CD14-positive monocyte (primary cell): ENCODE measurements at regions not wholly inside any gene's neighbourhood (a gene's known extent, or its start where the extent isn't known, plus 50 kb on each side); places are given as distances from the start of the nearest gene placed in this dataset.

Source experiments
- DNase-seq, 3 donors: peaks; one replicate each; pipeline ENCODE4 v3.0.0-alpha.2; 2011 to 2022
- H2AFZ ChIP-seq: 2 replicates; pipeline ENCODE4 v1.6.0; 2012; ENCODE audit warnings: mild to moderate bottlenecking, low read depth, low read length, inconsistent platforms; ENCODE audit not compliant: insufficient read depth, poor library complexity, severe bottlenecking
- H3K27ac ChIP-seq, 2 donors: 1 replicate in 1 of 2; 2 replicates in 1 of 2; pipeline ENCODE4 v1.5.1; 2012 to 2013; ENCODE audit warnings: low read length in 2 of 2, control low read depth in 1 of 2, inconsistent platforms in 1 of 2, low read depth in 1 of 2, mild to moderate bottlenecking in 1 of 2
- H3K27me3 ChIP-seq, 2 donors: one replicate each; pipeline versions ENCODE4 v1.6.0 to v1.6.1; 2011 to 2013; ENCODE audit warnings: low read length in 2 of 2; ENCODE audit not compliant: control insufficient read depth in 2 of 2, insufficient read depth in 2 of 2
- H3K36me3 ChIP-seq, 2 donors: replicated peaks in 1 of 2; 1 replicate in 1 of 2; 2 replicates in 1 of 2; pipeline versions ENCODE4 v1.5.1 to v1.6.1; 2012 to 2013; ENCODE audit warnings: low read length in 2 of 2, control low read depth in 1 of 2, inconsistent platforms in 1 of 2, mild to moderate bottlenecking in 1 of 2; ENCODE audit not compliant: insufficient read depth in 2 of 2, control insufficient read depth in 1 of 2
- H3K4me1 ChIP-seq, 2 donors: 1 replicate in 1 of 2; 2 replicates in 1 of 2; pipeline versions ENCODE4 v1.5.1 to v1.6.1; 2012 to 2013; ENCODE audit warnings: low read length in 2 of 2, control low read depth in 1 of 2, inconsistent platforms in 1 of 2, mild to moderate bottlenecking in 1 of 2, moderate library complexity in 1 of 2; ENCODE audit not compliant: insufficient read depth in 2 of 2, control insufficient read depth in 1 of 2
- H3K4me2 ChIP-seq: replicated peaks from 2 replicates; pipeline ENCODE3; 2012; ENCODE audit warnings: low read length, moderate library complexity, mild to moderate bottlenecking; ENCODE audit not compliant: poor library complexity, severe bottlenecking; ENCODE audit errors: extremely low read depth
- H3K4me3 ChIP-seq, 3 experiments: fragments of 200-600 bp in 1 of 3; sonication (generic) in 1 of 3; replicated peaks in 1 of 3; 1 replicate in 2 of 3; 2 replicates in 1 of 3; pipeline ENCODE4 v1.5.1; 2011 to 2013; ENCODE audit warnings: low read length in 3 of 3, mild to moderate bottlenecking in 3 of 3, control low read depth in 2 of 3, low read depth in 2 of 3, inconsistent platforms in 1 of 3, moderate library complexity in 1 of 3
- H3K79me2 ChIP-seq: 2 replicates; pipeline ENCODE4 v1.6.0; 2012; ENCODE audit warnings: mild to moderate bottlenecking, control low read depth, inconsistent platforms, low read length, moderate library complexity; ENCODE audit not compliant: insufficient read depth
- H3K9ac ChIP-seq: 2 replicates; pipeline ENCODE4 v1.6.0; 2017; ENCODE audit warnings: low read length, mild to moderate bottlenecking; ENCODE audit not compliant: insufficient read depth, poor library complexity, severe bottlenecking
- H3K9me3 ChIP-seq, 2 donors: replicated peaks in 1 of 2; 1 replicate in 1 of 2; 2 replicates in 1 of 2; pipeline versions ENCODE4 v1.5.1 to v1.6.1; 2012 to 2013; ENCODE audit warnings: low read length in 2 of 2, control low read depth in 1 of 2; ENCODE audit not compliant: control insufficient read depth in 1 of 2, insufficient read depth in 1 of 2
- H4K20me1 ChIP-seq: 2 replicates; pipeline ENCODE4 v1.6.0; 2012; ENCODE audit warnings: mild to moderate bottlenecking, low read length, control low read depth, moderate library complexity; ENCODE audit not compliant: insufficient read depth
- H3K27ac Mint-ChIP-seq, 7 donors: one replicate each; pipeline ENCODE4 v1.8.0; 2020; ENCODE audit warnings: mild to moderate bottlenecking in 7 of 7, mixed read lengths in 7 of 7, moderate library complexity in 6 of 7, inconsistent platforms in 2 of 7
- H3K27me3 Mint-ChIP-seq, 3 donors: one replicate each; pipeline ENCODE4 v1.8.0; 2021 to 2022; ENCODE audit warnings: low read depth in 3 of 3, mild to moderate bottlenecking in 3 of 3, mixed read lengths in 3 of 3, moderate library complexity in 3 of 3, inconsistent platforms in 1 of 3
- H3K36me3 Mint-ChIP-seq, 2 donors: one replicate each; pipeline ENCODE4 v1.8.0; 2020; ENCODE audit warnings: mixed read lengths in 2 of 2, inconsistent platforms in 1 of 2, mild to moderate bottlenecking in 1 of 2
- H3K4me1 Mint-ChIP-seq: one replicate; pipeline ENCODE4 v1.8.0; 2020; ENCODE audit warnings: mild to moderate bottlenecking, mixed read lengths
- H3K4me3 Mint-ChIP-seq, 2 donors: one replicate each; pipeline ENCODE4 v1.8.0; 2020; ENCODE audit warnings: mild to moderate bottlenecking in 2 of 2, mixed read lengths in 2 of 2, moderate library complexity in 1 of 2
- H3K9me3 Mint-ChIP-seq, 7 donors: one replicate each; pipeline ENCODE4 v1.8.0; 2020 to 2022; ENCODE audit warnings: mixed read lengths in 7 of 7, mild to moderate bottlenecking in 6 of 7, moderate library complexity in 6 of 7, inconsistent platforms in 2 of 7
- WGBS: methylation state at CpG from one replicate; pipeline ENCODE4 v1.1.5; 2013; ENCODE audit warnings: missing lambda C conversion rate; ENCODE audit not compliant: insufficient coverage; 5-methylcytosine and 5-hydroxymethylcytosine counted together
- intact Hi-C, 2 donors: fragments of 100-400 bp; cut with micrococcal nuclease; formaldehyde crosslinking; loops; one replicate each; pipeline versions ENCODE4 v1.15.0 to v1.15.1; 2023
- TF ChIP-seq, protein P1 (sequence below): fragments of 200-600 bp; IDR thresholded peaks from one replicate; pipeline ENCODE4 v1.8.0; 2022; ENCODE audit warnings: antibody characterized with exemption, mild to moderate bottlenecking

GRCh38 chr5:162384225-162384624, 316.7 kb downstream of the GABRG2 start:
- no peak overlapping the region for H3K27ac Mint-ChIP-seq
- H2AFZ ChIP-seq = no peak overlapping the region
- no peak overlapping the region for H3K4me3 ChIP-seq
- H3K4me1 Mint-ChIP-seq = no peaks in the 10 kb centered on the region
- H3K36me3 ChIP-seq = no peaks in the 10 kb centered on the region
- WGBS = no CpG with 5 or more reads among the region's 2 CpGs
- no peaks in the 10 kb centered on the region for H3K4me1 ChIP-seq
- peaks cover 0 to 4% of the 10 kb centered on the region in 2 donors for H3K9me3 ChIP-seq
- no peak overlapping the region for H3K4me3 Mint-ChIP-seq
- H3K9ac ChIP-seq = no peak overlapping the region
- no peak for DNase-seq
- H3K27me3 ChIP-seq = no peaks in the 10 kb centered on the region
- intact Hi-C loops = no loop called here
- no peaks in the 10 kb centered on the region for H3K36me3 Mint-ChIP-seq
- no peaks in the 10 kb centered on the region for H3K27me3 Mint-ChIP-seq
- H3K27ac ChIP-seq = no peak overlapping the region
- H4K20me1 ChIP-seq = no peaks in the 10 kb centered on the region
- H3K9me3 Mint-ChIP-seq = peaks cover 0 to 5% (median 2%) of the 10 kb centered on the region in 7 donors
- H3K79me2 ChIP-seq = no peaks in the 10 kb centered on the region
- TF ChIP-seq, protein P1, sequence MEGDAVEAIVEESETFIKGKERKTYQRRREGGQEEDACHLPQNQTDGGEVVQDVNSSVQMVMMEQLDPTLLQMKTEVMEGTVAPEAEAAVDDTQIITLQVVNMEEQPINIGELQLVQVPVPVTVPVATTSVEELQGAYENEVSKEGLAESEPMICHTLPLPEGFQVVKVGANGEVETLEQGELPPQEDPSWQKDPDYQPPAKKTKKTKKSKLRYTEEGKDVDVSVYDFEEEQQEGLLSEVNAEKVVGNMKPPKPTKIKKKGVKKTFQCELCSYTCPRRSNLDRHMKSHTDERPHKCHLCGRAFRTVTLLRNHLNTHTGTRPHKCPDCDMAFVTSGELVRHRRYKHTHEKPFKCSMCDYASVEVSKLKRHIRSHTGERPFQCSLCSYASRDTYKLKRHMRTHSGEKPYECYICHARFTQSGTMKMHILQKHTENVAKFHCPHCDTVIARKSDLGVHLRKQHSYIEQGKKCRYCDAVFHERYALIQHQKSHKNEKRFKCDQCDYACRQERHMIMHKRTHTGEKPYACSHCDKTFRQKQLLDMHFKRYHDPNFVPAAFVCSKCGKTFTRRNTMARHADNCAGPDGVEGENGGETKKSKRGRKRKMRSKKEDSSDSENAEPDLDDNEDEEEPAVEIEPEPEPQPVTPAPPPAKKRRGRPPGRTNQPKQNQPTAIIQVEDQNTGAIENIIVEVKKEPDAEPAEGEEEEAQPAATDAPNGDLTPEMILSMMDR = no peak
- H3K4me2 ChIP-seq = no peak overlapping the region

GRCh38 chr5:162391833-162392232, 324.3 kb downstream of the GABRG2 start:
- TF ChIP-seq, protein P1 = no peak
- no peaks in the 10 kb centered on the region for H3K27me3 Mint-ChIP-seq
- no peak overlapping the region for H3K27ac Mint-ChIP-seq
- Histone ChIP-seq H3K9ac (no peak overlapping the region), H3K4me2 (no peak overlapping the region), H3K36me3 (no peaks in the 10 kb centered on the region), H2AFZ (no peak overlapping the region), H3K79me2 (no peaks in the 10 kb centered on the region), H3K4me3 (no peak overlapping the region), H3K27ac (no peak overlapping the region), H3K9me3 (peaks cover 7 to 14% of the 10 kb centered on the region in 2 donors), H3K27me3 (no peaks in the 10 kb centered on the region), H4K20me1 (no peaks in the 10 kb centered on the region), H3K4me1 (no peaks in the 10 kb centered on the region)
- H3K9me3 Mint-ChIP-seq = peaks cover 0 to 8% (median 6%) of the 10 kb centered on the region in 7 donors
- intact Hi-C loops = no loop called here
- no peaks in the 10 kb centered on the region for H3K4me1 Mint-ChIP-seq
- H3K36me3 Mint-ChIP-seq = no peaks in the 10 kb centered on the region
- WGBS = 83% methylated on average over 1 of the region's 4 CpGs
- no peak overlapping the region for H3K4me3 Mint-ChIP-seq
- no peak for DNase-seq
